Esophagus muscularis mucosa (tissue), 4 donors: ENCODE measurements at regions not wholly inside any gene's neighbourhood (a gene's known extent, or its start where the extent isn't known, plus 50 kb on each side); places are given as distances from the start of the nearest gene placed in this dataset.

Experiments used
- DNase-seq: peaks from one replicate; pipeline ENCODE4 v3.0.0-alpha.2; 2017; ENCODE audit errors: extremely low spot score
- H3K27ac ChIP-seq, 4 donors: fragments of 200-600 bp; sonication (generic); replicated peaks in 1 of 4; 1 replicate in 3 of 4; 2 replicates in 1 of 4; pipeline ENCODE4 v1.5.1; 2016 to 2019; ENCODE audit warnings: mild to moderate bottlenecking in 1 of 4
- H3K27me3 ChIP-seq, 4 donors: fragments of 200-600 bp; sonication (generic); one replicate each; pipeline versions ENCODE4 v1.5.1 to v1.6.0; 2016 to 2019
- H3K36me3 ChIP-seq, 4 donors: fragments of 200-600 bp; sonication (generic); one replicate each; pipeline ENCODE4 v1.5.1; 2016 to 2019
- H3K4me1 ChIP-seq, 4 donors: fragments of 200-600 bp; sonication (generic); one replicate each; pipeline ENCODE4 v1.5.1; 2016 to 2019
- H3K4me3 ChIP-seq, 4 donors: fragments of 200-600 bp; sonication (generic); 1 replicate in 2 of 4; 2 replicates in 2 of 4; pipeline ENCODE4 v1.5.1; 2016 to 2019; ENCODE audit warnings: mild to moderate bottlenecking in 4 of 4, moderate library complexity in 1 of 4
- H3K9me3 ChIP-seq, 4 donors: fragments of 200-600 bp; sonication (generic); 1 replicate in 3 of 4; 2 replicates in 1 of 4; pipeline ENCODE4 v1.5.1; 2016 to 2019
- CTCF ChIP-seq, 3 experiments: fragments of 200-600 bp in 2 of 3; fragments of 450-650 bp in 1 of 3; sonication (generic) in 2 of 3; IDR thresholded peaks; one replicate each; pipeline ENCODE4 v1.5.1; 2017 to 2019; ENCODE audit warnings: antibody characterized with exemption in 3 of 3, mild to moderate bottlenecking in 2 of 3, moderate library complexity in 1 of 3
- EP300 ChIP-seq: sonication (generic); formaldehyde crosslinking; IDR thresholded peaks from one replicate; pipeline ENCODE4 v1.6.1; 2017; ENCODE audit warnings: antibody characterized with exemption
- POLR2A ChIP-seq: fragments of 450-650 bp; IDR thresholded peaks from one replicate; pipeline ENCODE4 v1.6.1; 2017; ENCODE audit warnings: antibody characterized with exemption, moderate library complexity, mild to moderate bottlenecking, low read depth
- POLR2AphosphoS5 ChIP-seq, 2 donors: sonication (generic); formaldehyde crosslinking; IDR thresholded peaks; one replicate each; pipeline ENCODE4 v1.6.1; 2017; ENCODE audit warnings: antibody characterized with exemption in 2 of 2
- whole genome bisulfite sequencing: methylation state at CpG from one replicate; pipeline ENCODE4 v1.1.5; 2018; 5-methylcytosine and 5-hydroxymethylcytosine counted together
- intact Hi-C: fragments of 100-400 bp; cut with DNase I; formaldehyde crosslinking; loops from one replicate; pipeline ENCODE4 v1.15.1; 2023

- TF ChIP-seq EP300 (no peak), POLR2AphosphoS5 (IDR thresholded peaks at IDR 0.05) (no peak), POLR2A (no peak), CTCF (IDR thresholded peaks at IDR 0.05) (no peak)
- H3K27ac ChIP-seq, result no peak overlapping the region
- H3K4me3 ChIP-seq, result no peak overlapping the region
- 86% methylated on average over 1 of the region's 1 CpG for WGBS
- DNase-seq, result no peak
- no peaks in the 10 kb centered on the region for H3K36me3 ChIP-seq
- no peaks in the 10 kb centered on the region for H3K27me3 ChIP-seq
- intact Hi-C loops, result no loop called here
- peaks cover 0 to 8% (median 4%) of the 10 kb centered on the region in 4 donors for H3K9me3 ChIP-seq
- H3K4me1 ChIP-seq, result no peaks in the 10 kb centered on the region
Observed at GRCh38 chr10:44635176-44635575, 250.3 kb upstream of the CXCL12 start.

- Histone ChIP-seq H3K4me1 (no peaks in the 10 kb centered on the region), H3K36me3 (no peaks in the 10 kb centered on the region), H3K27ac (no peak overlapping the region), H3K9me3 (peaks cover 0 to 8% (median 4%) of the 10 kb centered on the region in 4 donors), H3K27me3 (peaks cover 0 to 3% (median 0%) of the 10 kb centered on the region in 4 donors), H3K4me3 (no peak overlapping the region)
- 85% methylated on average over 3 of the region's 3 CpGs for WGBS
- no peak for DNase-seq
- TF ChIP-seq POLR2A, result no peak
- no peak for TF ChIP-seq EP300
- no peak for TF ChIP-seq CTCF (IDR thresholded peaks at IDR 0.05)
- TF ChIP-seq POLR2AphosphoS5 (IDR thresholded peaks at IDR 0.05), result no peak
- intact Hi-C loops, result no loop called here
Observed at GRCh38 chr10:44636625-44637024, 251.7 kb upstream of the CXCL12 start.

GRCh38 chr10:44640429-44640828 lies 255.5 kb upstream of the CXCL12 start:
- intact Hi-C loops, result no loop called here
- H3K27ac ChIP-seq, result no peak overlapping the region
- H3K36me3 ChIP-seq, result no peaks in the 10 kb centered on the region
- 57% methylated on average over 7 of the region's 7 CpGs for WGBS
- peaks cover 0 to 4% (median 0%) of the 10 kb centered on the region in 4 donors for H3K9me3 ChIP-seq
- no peak for TF ChIP-seq EP300
- no peak for TF ChIP-seq POLR2A
- TF ChIP-seq CTCF (IDR thresholded peaks at IDR 0.05), result no peak
- TF ChIP-seq POLR2AphosphoS5 (IDR thresholded peaks at IDR 0.05), result no peak
- H3K27me3 ChIP-seq, result peaks cover 0 to 3% (median 0%) of the 10 kb centered on the region in 4 donors
- no peaks in the 10 kb centered on the region for H3K4me1 ChIP-seq
- H3K4me3 ChIP-seq, result no peak overlapping the region
- DNase-seq, result no peak

GRCh38 chr10:44647473-44647872 lies 262.6 kb upstream of the CXCL12 start:
- Histone ChIP-seq H3K36me3 (no peaks in the 10 kb centered on the region), H3K4me3 (no peak overlapping the region), H3K27ac (no peak overlapping the region), H3K9me3 (no peaks in the 10 kb centered on the region), H3K4me1 (peaks cover 0 to 24% (median 16%) of the 10 kb centered on the region in 4 donors), H3K27me3 (no peaks in the 10 kb centered on the region)
- TF ChIP-seq POLR2AphosphoS5 (IDR thresholded peaks at IDR 0.05) (no peak), POLR2A (no peak), EP300 (no peak)
- DNase-seq, result no peak
- WGBS, result 100% methylated on average over 1 of the region's 2 CpGs
- intact Hi-C loops, result no loop called here

GRCh38 chr10:44647877-44648542 lies 263.1 kb upstream of the CXCL12 start:
- no peaks in the 10 kb centered on the region for H3K9me3 ChIP-seq
- no peak overlapping the region for H3K4me3 ChIP-seq
- TF ChIP-seq CTCF (IDR thresholded peaks at IDR 0.05) (no peak), EP300 (no peak), POLR2A (no peak), POLR2AphosphoS5 (IDR thresholded peaks at IDR 0.05) (no peak)
- intact Hi-C loops, result no loop called here
- H3K36me3 ChIP-seq, result no peaks in the 10 kb centered on the region
- 72% methylated on average over 8 of the region's 10 CpGs for WGBS
- no peak for DNase-seq
- no peak overlapping the region for H3K27ac ChIP-seq
- no peaks in the 10 kb centered on the region for H3K27me3 ChIP-seq
- peaks cover 0 to 24% (median 16%) of the 10 kb centered on the region in 4 donors for H3K4me1 ChIP-seq
